KMS-11 (cell line): ENCODE measurements at regions not wholly inside any gene's neighbourhood (a gene's known extent, or its start where the extent isn't known, plus 50 kb on each side); places are given as distances from the start of the nearest gene placed in this dataset.

Experiments
- H2AFZ ChIP-seq: fragments of 200-600 bp; sonication (generic); 2 replicates; pipeline ENCODE4 v1.6.1; 2016; ENCODE audit warnings: antibody characterized with exemption, mixed run types, low read depth
- H3K27ac ChIP-seq: fragments of 200-600 bp; sonication (generic); 2 replicates; pipeline ENCODE4 v1.6.1; 2016; ENCODE audit warnings: mild to moderate bottlenecking, mixed run types
- H3K27me3 ChIP-seq: fragments of 200-600 bp; sonication (generic); 2 replicates; pipeline ENCODE4 v1.6.1; 2017; ENCODE audit warnings: mild to moderate bottlenecking, low read depth, mixed run types, moderate library complexity; ENCODE audit not compliant: insufficient read depth
- H3K36me3 ChIP-seq: fragments of 200-600 bp; sonication (generic); 2 replicates; pipeline ENCODE4 v1.6.1; 2017; ENCODE audit warnings: mild to moderate bottlenecking, mixed run types; ENCODE audit not compliant: insufficient read depth
- H3K4me1 ChIP-seq: fragments of 200-600 bp; sonication (generic); 2 replicates; pipeline ENCODE4 v1.6.1; 2016; ENCODE audit warnings: mild to moderate bottlenecking, low read depth, mixed run types; ENCODE audit not compliant: poor library complexity, severe bottlenecking
- H3K4me2 ChIP-seq: fragments of 200-600 bp; sonication (generic); 2 replicates; pipeline ENCODE4 v1.7.0; 2016; ENCODE audit warnings: mild to moderate bottlenecking, mixed run types
- H3K4me3 ChIP-seq: fragments of 200-600 bp; sonication (generic); IDR thresholded peaks from 2 replicates; pipeline ENCODE4 v1.6.1; 2017; ENCODE audit warnings: low read depth, low read length, mixed read lengths; ENCODE audit not compliant: insufficient read depth
- H3K79me2 ChIP-seq: fragments of 200-600 bp; sonication (generic); 2 replicates; pipeline ENCODE4 v1.6.1; 2016; ENCODE audit warnings: low read depth, mixed run types; ENCODE audit not compliant: insufficient read depth
- H3K9ac ChIP-seq: fragments of 200-600 bp; sonication (generic); 2 replicates; pipeline ENCODE4 v1.6.1; 2016; ENCODE audit warnings: mild to moderate bottlenecking, mixed run types
- H4K20me1 ChIP-seq: fragments of 200-600 bp; sonication (generic); 2 replicates; pipeline ENCODE4 v1.6.1; 2016; ENCODE audit warnings: mild to moderate bottlenecking, mixed run types; ENCODE audit not compliant: insufficient read depth
- CTCF ChIP-seq: fragments of 200-600 bp; sonication (generic); conservative IDR thresholded peaks from 2 replicates; pipeline ENCODE4 v1.6.1; 2017; ENCODE audit warnings: low read depth, mild to moderate bottlenecking, antibody characterized with exemption, low read length, moderate library complexity, mixed read lengths

DNA sequence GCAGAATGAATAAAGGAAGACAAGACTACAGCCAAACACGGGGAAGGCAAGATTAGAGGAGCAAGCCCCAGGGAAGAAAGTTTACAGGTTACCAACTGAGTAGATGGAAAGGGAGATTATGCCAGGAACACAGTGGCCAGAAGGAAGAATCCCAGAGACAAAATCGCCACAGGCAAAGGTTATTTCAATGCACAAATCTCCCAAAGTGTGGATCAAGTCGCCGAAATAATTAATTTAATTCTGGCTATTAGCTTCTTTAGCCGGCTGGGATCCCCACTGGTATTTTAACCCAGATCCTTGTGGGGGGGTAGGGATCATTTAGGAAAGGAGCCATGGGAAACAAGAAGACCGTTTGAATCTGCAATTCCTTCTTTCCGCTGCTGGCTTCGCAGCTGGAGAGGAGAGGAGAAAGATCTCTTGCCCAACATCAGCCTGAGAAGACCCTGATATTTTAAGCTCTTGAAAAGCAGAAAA lies 171.0 kb downstream of the DHX15 start:
- H2AFZ ChIP-seq, result no peak overlapping the region

GRCh38 chr4:24411806-24412205 lies 172.5 kb downstream of the DHX15 start:
- no peak overlapping the region for H3K4me2 ChIP-seq
- H3K4me1 ChIP-seq, result no peaks in the 10 kb centered on the region
- TF ChIP-seq CTCF, result no peak
- no peak overlapping the region for H3K4me3 ChIP-seq
- no peak overlapping the region for H2AFZ ChIP-seq
- H3K36me3 ChIP-seq, result no peaks in the 10 kb centered on the region
- H3K9ac ChIP-seq, result no peak overlapping the region
- no peaks in the 10 kb centered on the region for H3K79me2 ChIP-seq
- no peak overlapping the region for H3K27ac ChIP-seq
- H4K20me1 ChIP-seq, result no peaks in the 10 kb centered on the region
- no peaks in the 10 kb centered on the region for H3K27me3 ChIP-seq

More for the DNA sequence above, 171.0 kb downstream of the DHX15 start:
- Histone ChIP-seq H3K79me2 (no peaks in the 10 kb centered on the region), H3K36me3 (no peaks in the 10 kb centered on the region), H3K4me3 (no peak overlapping the region), H3K9ac (no peak overlapping the region), H3K4me2 (no peak overlapping the region), H4K20me1 (no peaks in the 10 kb centered on the region), H3K4me1 (peaks cover 6% of the 10 kb centered on the region), H3K27me3 (no peaks in the 10 kb centered on the region), H3K27ac (no peak overlapping the region)
- TF ChIP-seq CTCF, result no peak

DNA sequence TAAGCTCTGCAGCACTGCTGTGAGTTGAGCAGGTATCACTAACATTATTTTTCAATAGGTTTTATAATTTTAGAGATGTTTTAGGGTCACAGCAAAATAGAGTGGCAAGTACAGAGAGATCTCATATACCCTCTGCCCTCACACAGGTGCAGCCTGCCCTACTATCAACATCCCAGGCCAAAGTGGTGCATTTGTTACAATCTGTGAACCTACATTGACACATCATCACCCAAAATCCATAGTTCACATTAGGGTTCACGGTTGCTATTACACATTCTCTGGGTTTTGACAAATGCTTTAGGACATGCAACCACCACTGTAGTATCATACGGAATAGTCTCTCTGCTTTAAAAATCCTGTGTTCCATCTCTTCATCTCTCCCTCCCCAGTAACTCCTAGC lies 173.1 kb downstream of the DHX15 start:
- Histone ChIP-seq H3K79me2 (no peaks in the 10 kb centered on the region), H3K27me3 (no peaks in the 10 kb centered on the region), H4K20me1 (no peaks in the 10 kb centered on the region), H3K4me3 (no peak overlapping the region), H2AFZ (no peak overlapping the region), H3K36me3 (no peaks in the 10 kb centered on the region), H3K27ac (no peak overlapping the region), H3K4me1 (no peaks in the 10 kb centered on the region), H3K4me2 (no peak overlapping the region), H3K9ac (no peak overlapping the region)
- TF ChIP-seq CTCF, result no peak

DNA sequence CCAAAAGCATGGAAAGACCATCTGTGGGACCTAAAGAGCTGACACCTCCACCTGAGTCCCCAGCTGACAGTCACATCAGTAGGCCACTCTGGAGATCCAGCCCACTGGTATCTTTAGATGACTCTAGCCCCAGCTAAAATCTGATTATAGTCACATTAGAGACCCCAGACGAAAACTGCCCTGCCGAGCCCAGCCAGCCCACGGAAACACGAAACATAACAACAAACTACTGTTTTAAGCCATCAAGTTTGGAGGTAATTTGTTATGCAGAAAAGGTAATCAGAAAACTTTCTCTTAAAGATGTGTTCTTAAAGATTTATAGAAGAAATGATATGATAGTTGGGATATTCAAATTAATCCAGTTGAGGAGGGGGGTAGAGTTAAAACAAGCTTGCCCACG lies 175.7 kb downstream of the DHX15 start:
- no peak overlapping the region for H2AFZ ChIP-seq
- no peaks in the 10 kb centered on the region for H3K79me2 ChIP-seq
- no peak overlapping the region for H3K27ac ChIP-seq
- no peaks in the 10 kb centered on the region for H3K4me1 ChIP-seq
- H3K4me3 ChIP-seq, result no peak overlapping the region
- no peak for TF ChIP-seq CTCF
- no peaks in the 10 kb centered on the region for H3K36me3 ChIP-seq
- no peaks in the 10 kb centered on the region for H4K20me1 ChIP-seq
- H3K4me2 ChIP-seq, result no peak overlapping the region
- H3K27me3 ChIP-seq, result no peaks in the 10 kb centered on the region
- H3K9ac ChIP-seq, result no peak overlapping the region

DNA sequence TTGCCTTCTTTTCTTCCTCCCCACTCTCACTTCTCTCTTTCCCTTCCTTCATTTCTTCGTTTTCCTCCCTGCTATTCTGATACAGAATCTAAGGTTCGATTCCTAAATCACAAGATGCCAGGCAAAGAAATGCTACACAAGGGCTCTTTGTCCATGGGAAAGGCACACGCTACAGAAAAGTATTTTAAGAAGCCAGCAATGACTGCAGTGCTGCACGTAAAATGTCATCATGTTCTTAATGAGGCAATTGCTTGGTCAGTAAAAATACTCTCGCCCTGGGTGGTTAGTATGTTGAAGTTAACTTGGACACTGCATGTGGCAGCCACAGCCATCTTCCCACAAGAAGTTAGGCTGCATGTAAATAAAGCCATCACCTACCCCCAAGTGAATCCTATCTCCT lies 178.4 kb downstream of the DHX15 start:
- Histone ChIP-seq H3K27ac (no peak overlapping the region), H3K27me3 (no peaks in the 10 kb centered on the region), H3K4me2 (no peak overlapping the region), H4K20me1 (no peaks in the 10 kb centered on the region), H3K79me2 (no peaks in the 10 kb centered on the region), H3K4me3 (no peak overlapping the region), H3K4me1 (no peaks in the 10 kb centered on the region), H3K9ac (no peak overlapping the region), H3K36me3 (no peaks in the 10 kb centered on the region), H2AFZ (no peak overlapping the region)
- TF ChIP-seq CTCF, result no peak
